NCI-H774 (cell line): ENCODE measurements at regions not wholly inside any gene's neighbourhood (a gene's known extent, or its start where the extent isn't known, plus 50 kb on each side); places are given as distances from the start of the nearest gene placed in this dataset.

ENCODE experiments used
- DNase-seq: peaks from one replicate; lab custom pipeline; 2025; lab: John Stamatoyannopoulos, UW

- no peak for DNase-seq
Measured at GRCh38 chr21:28642891-28643290, 349.8 kb downstream of the LTN1 start.

- no peak for DNase-seq
Measured at GRCh38 chr21:28641731-28642130, 350.9 kb downstream of the LTN1 start.

- no peak for DNase-seq
Measured at GRCh38 chr21:28640326-28640725, 352.4 kb downstream of the LTN1 start.

GRCh38 chr21:28639737-28640136 is 352.9 kb downstream of the LTN1 start:
- no peak for DNase-seq

GRCh38 chr21:28636752-28637691 is 355.7 kb downstream of the LTN1 start:
- DNase-seq, result no peak

GRCh38 chr21:28635541-28635940 is 357.1 kb downstream of the LTN1 start:
- DNase-seq, result no peak

- DNase-seq, result no peak
Measured at GRCh38 chr21:28633839-28634555, 358.7 kb downstream of the LTN1 start.

- DNase-seq, result no peak
Measured at GRCh38 chr21:28632755-28633408, 359.8 kb downstream of the LTN1 start.

GRCh38 chr21:28627691-28628090 is 365.0 kb downstream of the LTN1 start:
- no peak for DNase-seq

- DNase-seq, result no peak
Measured at GRCh38 chr21:28627261-28627660, 365.4 kb downstream of the LTN1 start.

- no peak for DNase-seq
Measured at GRCh38 chr21:28624626-28625025, 368.1 kb downstream of the LTN1 start.

GRCh38 chr21:28617300-28617699 is 375.4 kb downstream of the LTN1 start:
- DNase-seq, result no peak

GRCh38 chr21:28615276-28615675 is 377.4 kb downstream of the LTN1 start:
- DNase-seq, result no peak

GRCh38 chr21:28614791-28615190 is 377.9 kb downstream of the LTN1 start:
- DNase-seq, result no peak

GRCh38 chr21:28608646-28609045 is 384.0 kb downstream of the LTN1 start:
- no peak for DNase-seq

- no peak for DNase-seq
Measured at GRCh38 chr21:28607545-28607944, 385.1 kb downstream of the LTN1 start.

GRCh38 chr21:28604946-28605537 is 387.6 kb downstream of the LTN1 start:
- DNase-seq, result no peak

GRCh38 chr21:28602546-28602945 is 390.1 kb downstream of the LTN1 start:
- no peak for DNase-seq

- no peak for DNase-seq
Measured at GRCh38 chr21:28598214-28598613, 394.5 kb downstream of the LTN1 start.

GRCh38 chr21:28592205-28592865 is 400.3 kb downstream of the LTN1 start:
- no peak for DNase-seq

- DNase-seq, result no peak
Measured at GRCh38 chr21:28590676-28591075, 402.0 kb downstream of the LTN1 start.

- DNase-seq, result no peak
Measured at GRCh38 chr21:28590026-28590425, 402.7 kb downstream of the LTN1 start.
